Retinal pigment epithelial cell (primary cell): ENCODE measurements at regions not wholly inside any gene's neighbourhood (a gene's known extent, or its start where the extent isn't known, plus 50 kb on each side); places are given as distances from the start of the nearest gene placed in this dataset.

Experiments
- DNase-seq: peaks from one replicate; pipeline ENCODE4 v3.0.0-alpha.2; 2010; ENCODE audit warnings: low read depth
- H3K4me3 ChIP-seq: 2 replicates; pipeline ENCODE4 v1.5.1; 2011; ENCODE audit warnings: mild to moderate bottlenecking, low read length, control low read depth, moderate library complexity
- TF ChIP-seq, protein P1 (sequence below): conservative IDR thresholded peaks from 2 replicates; pipeline ENCODE4 v1.5.1; 2011; ENCODE audit warnings: low read depth, low read length, control low read depth, inconsistent platforms

DNA sequence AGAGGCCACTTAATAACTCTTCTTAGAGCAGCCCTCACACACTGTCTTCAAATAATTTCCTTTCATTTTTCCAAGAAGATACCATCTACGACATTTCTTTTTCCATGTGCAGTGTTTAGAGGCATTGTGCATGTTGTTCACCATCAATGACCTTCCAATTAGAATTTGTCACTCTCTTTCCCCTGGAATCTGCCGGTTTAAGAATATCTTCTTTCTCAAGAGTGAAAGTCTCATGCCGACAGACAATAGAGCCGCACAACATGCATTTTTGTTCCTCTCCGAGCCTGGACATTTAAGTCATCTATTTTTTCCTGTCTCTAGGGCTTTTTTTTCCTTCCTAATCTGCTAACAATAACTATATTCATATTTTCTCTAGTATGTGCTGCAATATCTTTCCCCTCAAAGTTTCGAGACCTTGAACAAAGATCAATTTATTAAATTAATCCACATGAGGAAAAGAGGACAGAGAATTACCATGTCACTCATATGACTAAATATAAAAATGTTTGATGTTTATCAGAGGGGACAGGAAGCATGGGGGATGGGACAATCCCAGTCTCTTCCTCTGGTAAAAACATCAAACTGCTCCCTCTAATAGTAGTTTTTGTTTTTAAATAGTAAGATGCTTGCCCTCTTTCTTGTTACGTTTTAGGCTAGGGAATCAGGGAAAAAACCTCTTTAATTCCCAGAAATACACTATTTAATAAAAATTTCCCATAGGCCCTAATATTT, 893.4 kb downstream of the C6orf118 start:
- no peak overlapping the region for H3K4me3 ChIP-seq
- TF ChIP-seq, protein P1, sequence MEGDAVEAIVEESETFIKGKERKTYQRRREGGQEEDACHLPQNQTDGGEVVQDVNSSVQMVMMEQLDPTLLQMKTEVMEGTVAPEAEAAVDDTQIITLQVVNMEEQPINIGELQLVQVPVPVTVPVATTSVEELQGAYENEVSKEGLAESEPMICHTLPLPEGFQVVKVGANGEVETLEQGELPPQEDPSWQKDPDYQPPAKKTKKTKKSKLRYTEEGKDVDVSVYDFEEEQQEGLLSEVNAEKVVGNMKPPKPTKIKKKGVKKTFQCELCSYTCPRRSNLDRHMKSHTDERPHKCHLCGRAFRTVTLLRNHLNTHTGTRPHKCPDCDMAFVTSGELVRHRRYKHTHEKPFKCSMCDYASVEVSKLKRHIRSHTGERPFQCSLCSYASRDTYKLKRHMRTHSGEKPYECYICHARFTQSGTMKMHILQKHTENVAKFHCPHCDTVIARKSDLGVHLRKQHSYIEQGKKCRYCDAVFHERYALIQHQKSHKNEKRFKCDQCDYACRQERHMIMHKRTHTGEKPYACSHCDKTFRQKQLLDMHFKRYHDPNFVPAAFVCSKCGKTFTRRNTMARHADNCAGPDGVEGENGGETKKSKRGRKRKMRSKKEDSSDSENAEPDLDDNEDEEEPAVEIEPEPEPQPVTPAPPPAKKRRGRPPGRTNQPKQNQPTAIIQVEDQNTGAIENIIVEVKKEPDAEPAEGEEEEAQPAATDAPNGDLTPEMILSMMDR = no peak
- DNase-seq = no peak

- TF ChIP-seq, protein P1 = no peak
- no peak for DNase-seq
- no peak overlapping the region for H3K4me3 ChIP-seq
Observed at GRCh38 chr6:164414695-164415094, 894.7 kb downstream of the C6orf118 start.

DNA sequence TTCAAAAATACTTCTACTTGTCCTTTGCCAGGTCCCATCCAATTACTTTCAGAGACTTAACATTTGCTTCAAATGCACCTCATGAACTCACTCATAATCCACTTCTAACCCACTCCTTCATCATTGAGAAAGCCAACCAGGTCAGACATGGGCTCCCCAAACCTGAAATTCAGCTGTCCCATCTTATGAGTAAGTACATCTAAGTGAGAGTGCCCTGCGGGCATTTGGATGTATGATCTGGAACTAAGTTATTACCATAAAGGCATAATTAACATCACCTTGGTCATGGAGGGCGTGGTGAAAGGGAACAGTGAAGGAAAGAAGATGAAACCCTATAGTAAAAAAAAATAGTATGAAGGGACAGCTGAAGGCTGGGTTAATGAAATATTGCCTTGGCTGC, 896.8 kb downstream of the C6orf118 start:
- no peak for DNase-seq
- TF ChIP-seq, protein P1 = no peak
- H3K4me3 ChIP-seq = no peak overlapping the region

DNA sequence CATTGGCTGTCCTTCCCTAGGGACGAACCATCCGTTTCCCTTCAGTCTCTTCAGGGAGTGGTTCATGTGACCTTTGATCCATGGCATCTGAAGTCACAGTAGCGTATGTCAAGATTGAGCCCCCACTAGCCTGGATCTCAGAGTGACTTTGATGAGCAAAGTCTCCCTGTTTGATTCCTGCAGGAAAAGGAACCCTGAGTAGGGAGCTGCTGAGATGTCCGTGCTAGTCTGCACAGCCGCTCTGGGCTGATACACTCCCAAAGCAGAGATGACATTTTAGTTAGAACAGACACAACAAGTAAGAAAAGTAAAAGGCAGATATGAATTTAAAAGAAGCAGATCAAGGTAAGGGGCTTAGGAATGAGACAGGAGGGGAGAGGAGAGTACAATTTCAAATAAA, 899.4 kb downstream of the C6orf118 start:
- TF ChIP-seq, protein P1 = no peak
- H3K4me3 ChIP-seq = no peak overlapping the region
- no peak for DNase-seq

- TF ChIP-seq, protein P1 = no peak
- no peak overlapping the region for H3K4me3 ChIP-seq
- DNase-seq = no peak
Observed at GRCh38 chr6:164409309-164410009, 899.9 kb downstream of the C6orf118 start.

DNA sequence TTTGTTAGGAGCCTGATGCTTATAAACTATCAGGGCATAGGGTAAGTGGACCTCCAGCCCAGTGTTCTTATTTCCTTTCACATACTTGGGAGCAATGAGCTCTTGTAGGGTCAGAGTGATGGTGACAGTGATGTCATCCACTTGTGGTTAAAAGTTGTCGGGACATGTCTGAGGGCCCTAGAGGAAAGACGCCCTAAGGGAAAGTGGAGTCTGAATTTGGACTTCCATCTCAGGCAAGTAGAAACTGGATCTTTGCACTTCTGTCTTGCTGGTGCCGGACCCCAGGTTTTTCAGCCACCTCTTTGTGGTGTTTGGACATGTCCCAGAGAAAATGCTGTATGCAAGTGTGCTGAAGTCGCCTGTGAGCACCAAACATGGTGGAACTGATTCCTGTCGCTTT, 900.5 kb downstream of the C6orf118 start:
- H3K4me3 ChIP-seq = no peak overlapping the region
- no peak for DNase-seq
- TF ChIP-seq, protein P1 = no peak
